NCI-H1694 treated with DMSO at 0.1 percent for 48 hours (cell line): ENCODE measurements at regions not wholly inside any gene's neighbourhood (a gene's known extent, or its start where the extent isn't known, plus 50 kb on each side); places are given as distances from the start of the nearest gene placed in this dataset.
A peak's percentile ranks its signal among the peaks of the same experiment; 100 is the strongest.
"Not testable (repeated sequence)": the region's sequence is repeated elsewhere in the genome, so short reads cannot be mapped to it uniquely, and the experiment has no call there.

ENCODE experiments used
- DNase-seq: peaks from one replicate; lab custom pipeline; 2025; lab: John Stamatoyannopoulos, UW

GRCh38 chr3:89923921-89924610, 816.6 kb downstream of the EPHA3 start:
- no peak for DNase-seq

GRCh38 chr3:89925976-89926375, 818.6 kb downstream of the EPHA3 start:
- DNase-seq, result no peak

- no peak for DNase-seq
Measured at GRCh38 chr3:89932882-89933281, 825.5 kb downstream of the EPHA3 start.

GRCh38 chr3:89944461-89944860, 837.0 kb downstream of the EPHA3 start:
- not testable (repeated sequence) for DNase-seq

- no peak for DNase-seq
Measured at GRCh38 chr3:89946884-89947283, 839.5 kb downstream of the EPHA3 start.

- DNase-seq, result no peak
Measured at GRCh38 chr3:89947337-89947954, 840.0 kb downstream of the EPHA3 start.

GRCh38 chr3:89948008-89948407, 840.6 kb downstream of the EPHA3 start:
- no peak for DNase-seq

GRCh38 chr3:89950772-89951171, 843.4 kb downstream of the EPHA3 start:
- no peak for DNase-seq

GRCh38 chr3:89954137-89954536, 846.7 kb downstream of the EPHA3 start:
- no peak for DNase-seq

- no peak for DNase-seq
Measured at GRCh38 chr3:89955156-89955555, 847.7 kb downstream of the EPHA3 start.

GRCh38 chr3:89957451-89957850, 850.0 kb downstream of the EPHA3 start:
- no peak for DNase-seq

GRCh38 chr3:89958163-89958562, 850.7 kb downstream of the EPHA3 start:
- not testable (repeated sequence) for DNase-seq

- no peak for DNase-seq
Measured at GRCh38 chr3:89964347-89964746, 856.9 kb downstream of the EPHA3 start.

GRCh38 chr3:89966877-89967665, 859.6 kb downstream of the EPHA3 start:
- DNase-seq, result no peak

GRCh38 chr3:89971329-89971728, 863.9 kb downstream of the EPHA3 start:
- no peak for DNase-seq

- no peak for DNase-seq
Measured at GRCh38 chr3:89973156-89973555, 865.7 kb downstream of the EPHA3 start.

GRCh38 chr3:89974903-89975519, 867.6 kb downstream of the EPHA3 start:
- DNase-seq, result no peak

- DNase-seq, result no peak
Measured at GRCh38 chr3:89983449-89983848, 876.0 kb downstream of the EPHA3 start.

- no peak for DNase-seq
Measured at GRCh38 chr3:90005281-90005847, 897.9 kb downstream of the EPHA3 start.

GRCh38 chr3:90007778-90008499, 900.5 kb downstream of the EPHA3 start:
- peak; percentile 66 for DNase-seq

GRCh38 chr3:90010341-90010740, 902.9 kb downstream of the EPHA3 start:
- DNase-seq, result no peak

- DNase-seq, result no peak
Measured at GRCh38 chr3:90011131-90011530, 903.7 kb downstream of the EPHA3 start.
